GM18907 (cell line): ENCODE measurements at regions not wholly inside any gene's neighbourhood (a gene's known extent, or its start where the extent isn't known, plus 50 kb on each side); places are given as distances from the start of the nearest gene placed in this dataset.
"Not testable (repeated sequence)": the region's sequence is repeated elsewhere in the genome, so short reads cannot be mapped to it uniquely, and the experiment has no call there.

ENCODE experiments used
- ATAC-seq: cut with Tn5 transposase; IDR thresholded peaks from one replicate; pipeline ENCODE4 v1.9.1; 2021; ENCODE audit warnings: mild to moderate bottlenecking, moderate library complexity; ENCODE audit not compliant: unreplicated experiment

DNA sequence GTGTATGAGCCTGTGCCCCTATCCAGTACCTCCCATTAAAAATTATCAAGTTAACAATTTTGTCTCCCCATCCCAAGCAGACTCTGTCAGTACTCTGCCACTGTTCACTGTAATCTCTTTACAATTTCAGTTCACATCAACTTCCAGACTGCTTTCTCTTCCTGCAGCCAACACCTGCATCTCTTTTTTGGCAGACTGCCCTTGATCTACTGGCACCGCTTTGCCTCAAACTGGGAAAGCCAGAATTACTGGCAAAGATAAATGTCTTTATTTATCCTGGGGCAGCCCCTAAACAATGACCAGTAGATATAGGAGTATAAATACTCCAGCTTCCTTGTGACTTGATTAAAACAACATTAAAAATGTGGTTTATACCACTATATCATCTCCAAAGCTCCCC lies 494.1 kb downstream of the ZNF385D start:
- no peak for ATAC-seq

GRCh38 chr3:21238661-21239060 lies 512.3 kb downstream of the ZNF385D start:
- no peak for ATAC-seq

GRCh38 chr3:21237638-21238037 lies 513.4 kb downstream of the ZNF385D start:
- ATAC-seq, result no peak

DNA sequence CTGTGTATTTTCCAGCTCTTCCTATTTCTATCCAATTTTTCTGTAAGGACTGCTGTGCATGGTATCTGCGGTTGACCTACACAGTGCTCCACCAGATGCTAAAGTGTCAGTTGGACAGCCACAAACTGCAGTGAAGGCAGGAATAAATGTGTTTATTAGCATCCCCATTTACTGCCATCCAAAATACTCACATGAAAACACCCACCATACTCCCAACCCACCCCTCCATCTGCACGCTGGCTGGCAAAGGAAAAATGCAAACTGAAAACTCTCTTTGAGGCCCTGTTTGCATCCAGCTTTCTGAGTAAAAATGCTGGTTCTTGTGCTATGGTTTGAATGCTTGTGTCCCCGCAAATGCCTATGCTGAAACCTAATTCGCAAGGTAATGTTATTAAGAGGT lies 515.5 kb downstream of the ZNF385D start:
- no peak for ATAC-seq

- no peak for ATAC-seq
These were observed 516.1 kb downstream of the ZNF385D start for GRCh38 chr3:21234933-21235332.

- ATAC-seq, result no peak
These were observed 521.4 kb downstream of the ZNF385D start for GRCh38 chr3:21229426-21230135.

- ATAC-seq, result no peak
These were observed 524.9 kb downstream of the ZNF385D start for GRCh38 chr3:21226086-21226485.

- ATAC-seq, result no peak
These were observed 530.1 kb downstream of the ZNF385D start for GRCh38 chr3:21220944-21221343.

GRCh38 chr3:21216598-21216997 lies 534.4 kb downstream of the ZNF385D start:
- ATAC-seq, result no peak

GRCh38 chr3:21204122-21204521 lies 546.9 kb downstream of the ZNF385D start:
- not testable (repeated sequence) for ATAC-seq

GRCh38 chr3:21195203-21195602 lies 555.8 kb downstream of the ZNF385D start:
- ATAC-seq, result no peak

DNA sequence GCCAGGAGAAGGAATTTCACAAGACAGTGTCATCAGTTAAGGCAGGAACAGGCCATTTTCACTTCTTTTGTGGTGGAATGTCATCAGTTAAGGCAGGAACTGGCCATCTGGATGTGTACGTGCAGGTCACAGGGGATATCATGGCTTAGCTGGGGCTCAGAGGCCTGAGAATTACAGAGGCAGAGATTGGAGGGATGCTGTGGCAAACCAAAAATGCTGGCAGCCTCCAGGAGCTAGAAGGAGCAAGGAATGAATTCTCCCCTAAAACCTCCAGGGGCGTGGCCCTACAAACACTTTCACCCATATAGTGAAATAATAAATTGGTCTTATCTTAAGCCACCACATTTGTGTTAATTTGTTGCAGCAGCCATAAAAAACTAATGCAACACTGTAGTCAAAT lies 557.0 kb downstream of the ZNF385D start:
- not testable (repeated sequence) for ATAC-seq

DNA sequence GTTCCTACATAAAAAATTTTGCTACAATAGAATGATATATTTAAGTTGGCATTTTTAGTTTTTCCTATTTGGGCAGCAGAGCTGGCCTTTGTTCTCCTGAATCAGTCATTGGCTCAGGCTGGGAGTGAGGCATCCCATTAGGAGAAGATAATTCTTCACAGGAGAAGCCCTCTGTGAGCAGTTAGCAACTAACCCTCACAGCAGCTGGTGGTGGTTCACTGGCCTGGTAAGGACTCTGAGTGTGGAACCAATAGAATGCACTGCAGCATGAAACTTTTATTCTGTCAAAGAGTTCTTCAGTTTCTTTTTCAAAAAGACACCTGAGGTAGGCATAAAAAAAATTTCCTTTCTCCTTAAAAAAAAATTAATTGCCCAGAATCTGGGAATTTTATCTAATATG lies 562.6 kb downstream of the ZNF385D start:
- ATAC-seq, result no peak

DNA sequence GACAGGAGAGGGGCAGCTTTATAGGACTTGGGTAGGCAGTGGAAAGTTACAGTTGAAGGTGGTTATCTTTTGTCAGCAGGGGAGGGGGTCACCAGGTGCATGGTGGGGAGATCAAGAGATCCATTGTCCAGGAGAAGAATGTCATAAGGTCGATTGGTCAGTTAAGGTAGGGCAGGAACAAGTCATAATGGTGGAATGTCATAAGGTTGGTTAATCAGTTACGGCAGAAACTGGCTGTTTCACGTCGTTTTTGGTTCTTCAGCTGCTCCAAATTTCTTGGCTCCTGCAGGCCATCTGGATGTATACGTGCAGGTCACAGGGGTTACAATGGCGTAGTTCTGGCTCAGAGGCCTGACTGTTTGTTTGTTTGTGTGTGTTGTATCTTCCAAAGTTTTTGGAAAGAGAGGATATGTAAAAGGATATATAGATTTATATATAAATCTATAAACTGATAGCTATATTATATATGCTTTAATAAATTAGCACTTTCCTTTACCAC lies 565.1 kb downstream of the ZNF385D start:
- no peak for ATAC-seq

DNA sequence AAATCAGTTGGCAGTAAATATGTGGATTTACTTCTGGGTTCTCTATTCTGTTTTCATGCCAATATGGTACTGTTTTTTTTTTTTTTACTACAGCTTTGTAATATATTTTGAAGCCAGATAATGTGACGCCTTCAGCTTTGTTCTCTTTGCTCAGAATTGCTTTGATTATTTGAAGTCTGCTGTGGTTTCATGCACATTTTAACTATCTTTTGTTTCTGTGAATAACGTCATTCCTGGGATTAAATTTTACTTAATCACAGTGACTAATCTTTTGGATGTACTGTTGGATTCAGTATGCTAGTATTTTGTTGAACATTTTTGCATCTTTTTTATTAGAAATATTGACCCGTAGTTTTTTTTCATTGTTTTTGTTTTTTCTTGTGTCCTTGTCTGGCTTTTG lies 576.5 kb downstream of the ZNF385D start:
- no peak for ATAC-seq

DNA sequence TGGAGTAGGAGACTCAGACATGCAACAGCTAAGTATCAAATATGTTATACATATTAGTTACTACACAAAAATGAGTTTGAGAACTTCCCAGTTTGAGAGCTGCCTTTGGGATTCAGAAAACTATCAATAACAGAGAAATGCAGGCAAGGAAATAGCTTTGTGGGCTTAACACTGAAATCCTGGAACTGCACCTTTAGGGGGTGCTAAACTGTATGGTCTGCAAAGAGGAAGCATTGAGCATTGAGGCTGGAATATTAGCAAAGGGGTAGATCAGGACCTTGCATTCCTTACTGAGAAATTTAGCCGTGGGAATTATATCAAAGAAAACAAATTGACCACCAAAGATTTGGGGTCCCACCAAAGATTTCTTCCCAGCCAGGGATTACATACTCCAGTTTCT lies 580.0 kb downstream of the ZNF385D start:
- ATAC-seq, result no peak

- ATAC-seq, result no peak
These were observed 581.1 kb downstream of the ZNF385D start for GRCh38 chr3:21169948-21170347.

DNA sequence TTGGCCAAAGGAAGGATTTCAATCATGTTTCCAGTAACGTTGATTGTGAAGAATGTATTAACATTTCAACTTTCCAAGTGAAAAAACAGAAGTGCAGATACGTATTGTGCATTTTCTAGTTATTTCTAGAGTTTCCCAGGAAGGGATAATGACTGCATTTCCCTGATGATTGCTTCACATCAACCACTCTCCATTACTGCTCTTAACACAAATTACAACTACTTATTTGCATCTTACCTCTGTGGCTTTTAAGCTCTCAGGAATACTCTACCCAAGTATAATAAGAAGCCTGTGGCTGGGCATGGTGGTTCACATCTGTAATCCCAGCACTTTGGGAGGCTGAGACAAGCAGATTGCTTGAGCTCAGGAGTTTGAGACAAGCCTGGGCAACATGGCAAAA lies 582.5 kb downstream of the ZNF385D start:
- ATAC-seq, result no peak

DNA sequence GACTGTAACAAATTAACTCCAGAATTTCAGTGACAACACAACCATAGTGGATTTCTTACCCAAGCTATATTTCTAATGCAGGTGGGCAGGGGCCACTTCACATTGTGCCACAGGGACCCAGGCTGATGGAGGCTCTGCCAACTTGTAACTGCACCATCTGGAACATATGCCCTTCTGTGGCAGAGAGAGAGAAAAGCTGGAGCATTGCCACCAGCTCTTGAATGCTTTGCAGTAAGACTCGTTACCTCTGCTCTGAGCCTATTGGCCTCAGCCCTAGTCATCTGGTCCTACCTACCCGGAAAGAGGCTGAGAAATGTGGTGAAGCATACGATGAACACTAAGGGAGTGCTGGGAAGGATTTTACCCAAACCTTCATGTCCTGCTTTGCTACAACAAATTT lies 587.1 kb downstream of the ZNF385D start:
- no peak for ATAC-seq

DNA sequence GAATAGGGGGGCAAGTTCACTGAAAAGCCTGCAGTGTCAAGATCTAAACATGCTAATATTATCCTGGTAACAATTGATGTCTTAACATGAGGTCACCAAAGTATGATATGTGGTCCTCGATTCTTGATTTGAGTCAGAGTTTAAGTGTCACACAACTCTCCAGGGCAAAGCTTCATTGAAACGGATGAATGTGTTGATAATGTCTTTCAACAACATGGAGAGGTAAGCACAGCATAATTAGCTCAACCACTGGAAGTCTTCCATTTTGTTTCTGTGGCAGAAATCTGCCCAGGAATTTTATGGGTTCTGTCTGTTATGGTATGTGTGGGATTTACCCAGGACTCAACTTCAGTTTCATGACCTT lies 591.5 kb downstream of the ZNF385D start:
- no peak for ATAC-seq

DNA sequence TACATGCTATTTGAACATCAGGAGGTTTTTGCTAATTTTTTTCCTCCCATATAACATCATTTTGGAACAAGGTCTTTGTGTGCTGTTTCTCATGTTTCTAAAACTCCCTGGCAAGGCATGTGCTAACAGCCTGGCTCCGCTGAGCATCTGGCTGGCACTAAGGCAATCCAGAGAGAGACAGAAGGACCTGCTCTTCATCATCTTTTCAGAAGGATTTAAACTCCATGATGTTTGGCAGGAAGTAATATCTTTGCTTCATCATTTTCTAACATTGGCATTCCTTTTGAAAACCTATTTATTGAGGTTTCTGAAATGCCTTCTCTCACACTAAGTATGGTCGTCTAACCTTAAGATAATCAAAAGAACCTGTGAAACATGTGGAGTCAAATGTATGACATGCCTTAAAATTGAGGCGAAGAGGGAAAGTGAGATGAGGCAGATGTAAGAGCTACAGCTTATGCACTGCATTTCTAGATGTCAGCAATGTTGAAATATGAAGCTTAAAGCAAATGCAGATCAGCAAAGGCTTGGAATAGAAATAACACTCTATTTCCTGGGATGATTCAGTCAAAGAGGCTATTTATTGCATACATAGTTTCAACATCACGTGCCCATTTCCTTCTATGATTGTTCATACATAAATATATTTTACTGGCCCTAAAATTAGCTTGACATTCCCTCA lies 592.0 kb downstream of the ZNF385D start:
- ATAC-seq, result no peak

DNA sequence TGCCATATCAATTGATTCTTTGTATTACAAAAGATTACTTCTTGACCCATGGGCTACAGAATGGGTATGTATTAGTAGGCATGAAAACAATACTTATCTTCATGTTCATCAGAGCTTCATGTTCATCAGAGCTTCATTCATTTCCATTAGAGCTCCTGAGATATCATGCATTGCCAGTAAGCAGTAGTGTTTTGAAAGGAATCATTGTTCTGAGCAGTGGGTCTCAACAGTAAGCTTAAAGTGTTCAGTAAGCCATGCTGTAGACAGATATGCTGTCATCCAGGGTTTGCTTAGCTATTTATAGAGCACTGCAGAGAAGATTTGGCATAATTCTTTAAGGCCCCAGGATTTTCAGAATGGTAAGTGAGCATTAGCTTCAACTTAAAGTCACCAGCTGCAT lies 596.1 kb downstream of the ZNF385D start:
- no peak for ATAC-seq

- no peak for ATAC-seq
These were observed 598.5 kb downstream of the ZNF385D start for GRCh38 chr3:21152555-21152954.
